K562 (cell line): ENCODE measurements at regions not wholly inside any gene's neighbourhood (a gene's known extent, or its start where the extent isn't known, plus 50 kb on each side); places are given as distances from the start of the nearest gene placed in this dataset.

Experiments used
- ATAC-seq: fragments of 200-7000 bp; cut with Tn5 transposase; 3 replicates; pipeline ENCODE4 v1.9.1; 2020; ENCODE audit warnings: moderate library complexity
- BruUV-seq: library from RNA; stranded (reverse); fragments of 400-500 nt; replicated peaks from 2 replicates; lab custom pipeline; 2021; lab: Mats Ljungman, UMichigan
- CTCF ChIA-PET: fragments of 300-600 bp; formaldehyde crosslinking; extraction: SDS; loops from one replicate; lab custom pipeline; 2021; ENCODE audit warnings: low intra/inter-chr PET ratio; lab: Yijun Ruan, JAX
- POLR2A ChIA-PET: fragments of 300-600, 350-650 bp; sonication (Branson Sonifier 250); formaldehyde crosslinking; extraction: SDS; loops from one replicate; lab custom pipeline; 2021; ENCODE audit warnings: antibody characterized with exemption, inconsistent platforms; lab: Yijun Ruan, JAX
- DNase-seq, 4 experiments: peaks; one replicate each; pipeline versions ENCODE4 v3.0.0 to v3.0.0-alpha.2; 2011 to 2018; ENCODE audit warnings: low spot score in 3 of 4, mixed read lengths in 3 of 4; ENCODE audit errors: extremely low read depth in 1 of 4
- FAIRE-seq: peaks from 2 replicates; lab custom pipeline; 2011; peaks lifted over from hg19 to GRCh38; lab: Jason Lieb, UNC
- H2AFZ ChIP-seq: 2 replicates; pipeline ENCODE4 v1.6.0; 2011; ENCODE audit warnings: low read depth, low read length, control low read depth, inconsistent platforms
- H3K27ac ChIP-seq: fragments of 200-600 bp; 3 replicates; pipeline ENCODE4 v1.8.0; 2011; ENCODE audit warnings: low read depth, mild to moderate bottlenecking, control low read depth, inconsistent platforms, low read length, moderate library complexity, mixed read lengths; ENCODE audit errors: extremely low read depth
- H3K27me3 ChIP-seq, 2 experiments: fragments of 300-600 bp in 1 of 2; 2 replicates in 1 of 2; 3 replicates in 1 of 2; pipeline versions ENCODE4 v1.6.0 to v1.8.0; 2011; ENCODE audit warnings: inconsistent platforms in 2 of 2, low read length in 2 of 2, mild to moderate bottlenecking in 1 of 2, mixed read lengths in 1 of 2, moderate library complexity in 1 of 2; ENCODE audit not compliant: control insufficient read depth in 2 of 2, insufficient read depth in 2 of 2
- H3K36me3 ChIP-seq: fragments of 300-600 bp; 3 replicates; pipeline ENCODE4 v1.8.0; 2011; ENCODE audit warnings: mild to moderate bottlenecking, low read length, inconsistent platforms; ENCODE audit not compliant: control insufficient read depth, insufficient read depth
- H3K4me1 ChIP-seq, 2 experiments: fragments of 200-600 bp in 1 of 2; replicated peaks in 1 of 2; 2 replicates in 1 of 2; 3 replicates in 1 of 2; pipeline versions ENCODE4 v1.5.1 to v1.8.0; 2011; ENCODE audit warnings: inconsistent platforms in 2 of 2, low read length in 2 of 2, mild to moderate bottlenecking in 1 of 2, mixed read lengths in 1 of 2, moderate library complexity in 1 of 2; ENCODE audit not compliant: control insufficient read depth in 2 of 2, insufficient read depth in 2 of 2
- H3K4me2 ChIP-seq: 2 replicates; pipeline ENCODE4 v1.6.1; 2011; ENCODE audit warnings: low read length, control low read depth, inconsistent platforms, mixed read lengths; ENCODE audit not compliant: insufficient read depth
- H3K4me3 ChIP-seq: fragments of 200-600 bp; sonication (generic), shearing (Covaris generic); 2 replicates; pipeline ENCODE4 v1.5.1; 2016; ENCODE audit warnings: control low read depth, inconsistent platforms
- H3K79me2 ChIP-seq: fragments of 200-600 bp; 3 replicates; pipeline ENCODE4 v1.8.0; 2011; ENCODE audit warnings: low read length, inconsistent platforms; ENCODE audit not compliant: control insufficient read depth, insufficient read depth
- H3K9ac ChIP-seq, 2 experiments: 2 replicates each; pipeline versions ENCODE4 v1.6.0 to v1.6.1; 2011; ENCODE audit warnings: low read depth in 2 of 2, low read length in 2 of 2, control low read depth in 1 of 2, inconsistent platforms in 1 of 2, mild to moderate bottlenecking in 1 of 2, mixed read lengths in 1 of 2; ENCODE audit not compliant: insufficient read depth in 1 of 2
- H3K9me1 ChIP-seq: one replicate; pipeline ENCODE4 v1.6.0; 2011; ENCODE audit warnings: inconsistent platforms, mild to moderate bottlenecking, low read length, moderate library complexity; ENCODE audit not compliant: control insufficient read depth, insufficient read depth
- H3K9me3 ChIP-seq: replicated peaks from 2 replicates; pipeline ENCODE4 v1.5.1; 2011; ENCODE audit warnings: low read depth, low read length, inconsistent platforms; ENCODE audit not compliant: control insufficient read depth, insufficient read depth
- H4K20me1 ChIP-seq: replicated peaks from 2 replicates; pipeline ENCODE4 v1.6.1; 2011; ENCODE audit warnings: low read length, inconsistent platforms, mixed read lengths; ENCODE audit not compliant: control insufficient read depth, insufficient read depth
- CC2D1A ChIP-seq: fragments of 450-650 bp; IDR thresholded peaks from 2 replicates; pipeline ENCODE4 v1.6.1; 2017; ENCODE audit warnings: mild to moderate bottlenecking
- DMBX1 ChIP-seq: fragments of 250-450 bp; sonication (Bioruptor Pico); IDR thresholded peaks from 2 replicates; pipeline ENCODE4 v1.8.0; 2022; ENCODE audit warnings: inconsistent platforms, mild to moderate bottlenecking, moderate library complexity, borderline replicate concordance
- EP300 ChIP-seq: IDR thresholded peaks from 2 replicates; pipeline ENCODE4 v1.6.1; 2012; ENCODE audit warnings: low read length, improper control_type of control experiment
- FIP1L1 ChIP-seq: fragments of 200-400 bp; formaldehyde crosslinking; IDR thresholded peaks from 2 replicates; pipeline ENCODE4 v1.6.1; 2018; ENCODE audit warnings: mild to moderate bottlenecking, low read depth, low read length; ENCODE audit not compliant: poor library complexity, severe bottlenecking
- HDAC1 ChIP-seq, 2 experiments: fragments of 450-650 bp; IDR thresholded peaks; 2 replicates each; pipeline ENCODE4 v1.6.1; 2016 to 2017; ENCODE audit warnings: inconsistent platforms in 1 of 2, mild to moderate bottlenecking in 1 of 2, moderate library complexity in 1 of 2
- HSF4 ChIP-seq: fragments of 250-450 bp; sonication (Bioruptor Pico); IDR thresholded peaks from 2 replicates; pipeline ENCODE4 v2.1.2; 2022; ENCODE audit warnings: mild to moderate bottlenecking, moderate library complexity, borderline replicate concordance
- NEUROD1 ChIP-seq: fragments of 150-350 bp; IDR thresholded peaks from 2 replicates; pipeline ENCODE4 v1.6.1; 2014; ENCODE audit warnings: borderline replicate concordance, low read length, low read depth; ENCODE audit not compliant: partially characterized antibody
- RFX5 ChIP-seq: IDR thresholded peaks from 2 replicates; pipeline ENCODE4 v1.6.1; 2011; ENCODE audit warnings: low read depth, mild to moderate bottlenecking, improper control_type of control experiment, low read length
- TARDBP ChIP-seq: fragments of 450-650 bp; IDR thresholded peaks from 2 replicates; pipeline ENCODE4 v1.6.1; 2016
- TEAD1 ChIP-seq, 2 experiments: fragments of 450-650 bp in 1 of 2; sonication (generic) in 1 of 2; formaldehyde crosslinking; IDR thresholded peaks; 2 replicates each; pipeline versions ENCODE4 v1.4.0 to v1.8.0; 2020 to 2022; ENCODE audit warnings: mild to moderate bottlenecking in 2 of 2, missing genetic modification reagents in 1 of 2
- TGIF2 ChIP-seq: sonication (generic); formaldehyde crosslinking; IDR thresholded peaks from 2 replicates; pipeline ENCODE4 v1.8.1; 2022; ENCODE audit warnings: mild to moderate bottlenecking, missing genetic modification reagents, moderate library complexity
- WGBS: fragments of 100-300 bp; shearing (Covaris generic); methylation state at CpG from one replicate; pipeline ENCODE4 v1.1.6; 2016; ENCODE audit warnings: low coverage, mixed read lengths; ENCODE audit not compliant: insufficient coverage; ENCODE audit errors: missing lambda C conversion rate; 5-methylcytosine and 5-hydroxymethylcytosine counted together
- in situ Hi-C: fragments of 300-500 bp; cut with MboI; formaldehyde crosslinking; loops from 4 replicates; pipeline ENCODE4 v1.15.0; 2018; ENCODE audit warnings: inconsistent platforms, mixed read lengths
- intact Hi-C: fragments of 100-400 bp; cut with micrococcal nuclease; formaldehyde crosslinking; loops from 2 replicates; pipeline ENCODE4 v1.14.2; 2022
- TF ChIP-seq, protein P1 (sequence below): fragments of 450-650 bp; IDR thresholded peaks from 2 replicates; pipeline ENCODE4 v1.7.1; 2018; ENCODE audit warnings: mild to moderate bottlenecking, low read depth; ENCODE audit not compliant: partially characterized antibody
- TF ChIP-seq, protein P2 (sequence below): fragments of 250-450 bp; sonication (Bioruptor Pico); IDR thresholded peaks from 2 replicates; pipeline ENCODE4 v1.4.0; 2020
- TF ChIP-seq, protein P3 (sequence below): fragments of 250-450 bp; sonication (Bioruptor Pico); IDR thresholded peaks from 2 replicates; pipeline ENCODE4 v1.5.0; 2021

DNA sequence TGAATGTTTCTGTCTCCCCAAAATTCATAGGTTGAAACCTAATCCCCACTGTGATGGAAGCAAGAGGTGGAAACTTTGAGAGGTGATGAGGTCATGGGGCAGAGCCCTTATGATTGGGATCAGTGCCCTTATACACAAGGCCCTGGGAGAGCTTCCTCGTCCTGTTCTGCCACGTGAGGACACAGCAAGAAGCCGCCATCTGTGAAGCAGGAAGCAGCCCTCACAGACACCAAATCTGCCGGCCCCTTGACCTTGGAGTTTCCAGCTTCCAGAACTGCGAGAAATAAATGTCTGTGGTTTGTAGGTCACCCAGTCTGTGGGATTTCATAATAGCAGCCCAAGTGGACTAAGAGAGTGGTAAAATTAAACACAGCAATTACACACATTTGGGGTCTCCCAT lies 737.4 kb downstream of the UQCRFS1 start:
- H3K9me3 ChIP-seq, result no peaks in the 10 kb centered on the region
- no peaks in the 10 kb centered on the region for H3K9me1 ChIP-seq
- H3K27ac ChIP-seq, result peak overlapping the region; percentile 23; the same call in 1 of the 3 replicates
- peaks cover 3 to 21% of the 10 kb centered on the region in 2 experiments; a peak in 4 of 5 replicates for H3K4me1 ChIP-seq
- H3K4me2 ChIP-seq, result no peak overlapping the region
- H2AFZ ChIP-seq, result no peak overlapping the region
- ATAC-seq (peak; percentile 25; the same call in 2 of the 3 replicates), FAIRE-seq (peak; percentile 29), DNase-seq (no peak)
- WGBS, result 26% methylated on average over 5 of the region's 5 CpGs
- intact Hi-C loops, result no loop called here
- POLR2A ChIA-PET, result no interaction called here
- H3K79me2 ChIP-seq, result peaks cover 99% of the 10 kb centered on the region
- no TSS peak for BruUV-seq
- H3K9ac ChIP-seq, result peak overlapping the region in 1 of 2 experiments; percentile 33; a peak in 1 of 4 replicates
- CTCF ChIA-PET, result no interaction called here
- no peaks in the 10 kb centered on the region for H3K27me3 ChIP-seq
- in situ Hi-C loops, result no loop called here
- H4K20me1 ChIP-seq, result peaks cover 40% of the 10 kb centered on the region
- H3K4me3 ChIP-seq, result no peak overlapping the region
- H3K36me3 ChIP-seq, result peaks cover 75% of the 10 kb centered on the region
- TF ChIP-seq, protein P1, sequence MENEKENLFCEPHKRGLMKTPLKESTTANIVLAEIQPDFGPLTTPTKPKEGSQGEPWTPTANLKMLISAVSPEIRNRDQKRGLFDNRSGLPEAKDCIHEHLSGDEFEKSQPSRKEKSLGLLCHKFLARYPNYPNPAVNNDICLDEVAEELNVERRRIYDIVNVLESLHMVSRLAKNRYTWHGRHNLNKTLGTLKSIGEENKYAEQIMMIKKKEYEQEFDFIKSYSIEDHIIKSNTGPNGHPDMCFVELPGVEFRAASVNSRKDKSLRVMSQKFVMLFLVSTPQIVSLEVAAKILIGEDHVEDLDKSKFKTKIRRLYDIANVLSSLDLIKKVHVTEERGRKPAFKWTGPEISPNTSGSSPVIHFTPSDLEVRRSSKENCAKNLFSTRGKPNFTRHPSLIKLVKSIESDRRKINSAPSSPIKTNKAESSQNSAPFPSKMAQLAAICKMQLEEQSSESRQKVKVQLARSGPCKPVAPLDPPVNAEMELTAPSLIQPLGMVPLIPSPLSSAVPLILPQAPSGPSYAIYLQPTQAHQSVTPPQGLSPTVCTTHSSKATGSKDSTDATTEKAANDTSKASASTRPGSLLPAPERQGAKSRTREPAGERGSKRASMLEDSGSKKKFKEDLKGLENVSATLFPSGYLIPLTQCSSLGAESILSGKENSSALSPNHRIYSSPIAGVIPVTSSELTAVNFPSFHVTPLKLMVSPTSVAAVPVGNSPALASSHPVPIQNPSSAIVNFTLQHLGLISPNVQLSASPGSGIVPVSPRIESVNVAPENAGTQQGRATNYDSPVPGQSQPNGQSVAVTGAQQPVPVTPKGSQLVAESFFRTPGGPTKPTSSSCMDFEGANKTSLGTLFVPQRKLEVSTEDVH, result no peak
- TF ChIP-seq HDAC1 (IDR thresholded peaks at IDR 0.05), result no peak
- TF ChIP-seq, protein P2, sequence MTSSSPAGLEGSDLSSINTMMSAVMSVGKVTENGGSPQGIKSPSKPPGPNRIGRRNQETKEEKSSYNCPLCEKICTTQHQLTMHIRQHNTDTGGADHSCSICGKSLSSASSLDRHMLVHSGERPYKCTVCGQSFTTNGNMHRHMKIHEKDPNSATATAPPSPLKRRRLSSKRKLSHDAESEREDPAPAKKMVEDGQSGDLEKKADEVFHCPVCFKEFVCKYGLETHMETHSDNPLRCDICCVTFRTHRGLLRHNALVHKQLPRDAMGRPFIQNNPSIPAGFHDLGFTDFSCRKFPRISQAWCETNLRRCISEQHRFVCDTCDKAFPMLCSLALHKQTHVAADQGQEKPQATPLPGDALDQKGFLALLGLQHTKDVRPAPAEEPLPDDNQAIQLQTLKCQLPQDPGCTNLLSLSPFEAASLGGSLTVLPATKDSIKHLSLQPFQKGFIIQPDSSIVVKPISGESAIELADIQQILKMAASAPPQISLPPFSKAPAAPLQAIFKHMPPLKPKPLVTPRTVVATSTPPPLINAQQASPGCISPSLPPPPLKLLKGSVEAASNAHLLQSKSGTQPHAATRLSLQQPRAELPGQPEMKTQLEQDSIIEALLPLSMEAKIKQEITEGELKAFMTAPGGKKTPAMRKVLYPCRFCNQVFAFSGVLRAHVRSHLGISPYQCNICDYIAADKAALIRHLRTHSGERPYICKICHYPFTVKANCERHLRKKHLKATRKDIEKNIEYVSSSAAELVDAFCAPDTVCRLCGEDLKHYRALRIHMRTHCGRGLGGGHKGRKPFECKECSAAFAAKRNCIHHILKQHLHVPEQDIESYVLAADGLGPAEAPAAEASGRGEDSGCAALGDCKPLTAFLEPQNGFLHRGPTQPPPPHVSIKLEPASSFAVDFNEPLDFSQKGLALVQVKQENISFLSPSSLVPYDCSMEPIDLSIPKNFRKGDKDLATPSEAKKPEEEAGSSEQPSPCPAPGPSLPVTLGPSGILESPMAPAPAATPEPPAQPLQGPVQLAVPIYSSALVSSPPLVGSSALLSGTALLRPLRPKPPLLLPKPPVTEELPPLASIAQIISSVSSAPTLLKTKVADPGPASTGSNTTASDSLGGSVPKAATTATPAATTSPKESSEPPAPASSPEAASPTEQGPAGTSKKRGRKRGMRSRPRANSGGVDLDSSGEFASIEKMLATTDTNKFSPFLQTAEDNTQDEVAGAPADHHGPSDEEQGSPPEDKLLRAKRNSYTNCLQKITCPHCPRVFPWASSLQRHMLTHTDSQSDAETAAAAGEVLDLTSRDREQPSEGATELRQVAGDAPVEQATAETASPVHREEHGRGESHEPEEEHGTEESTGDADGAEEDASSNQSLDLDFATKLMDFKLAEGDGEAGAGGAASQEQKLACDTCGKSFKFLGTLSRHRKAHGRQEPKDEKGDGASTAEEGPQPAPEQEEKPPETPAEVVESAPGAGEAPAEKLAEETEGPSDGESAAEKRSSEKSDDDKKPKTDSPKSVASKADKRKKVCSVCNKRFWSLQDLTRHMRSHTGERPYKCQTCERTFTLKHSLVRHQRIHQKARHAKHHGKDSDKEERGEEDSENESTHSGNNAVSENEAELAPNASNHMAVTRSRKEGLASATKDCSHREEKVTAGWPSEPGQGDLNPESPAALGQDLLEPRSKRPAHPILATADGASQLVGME (CRISPR knock-in tag), result no peak
- TF ChIP-seq EP300, result no peak
- no peak for TF ChIP-seq HSF4
- 0 out of 2 replicates have a peak, but pooled peaks have one; percentile 25 for TF ChIP-seq DMBX1 (CRISPR knock-in tag)
- TF ChIP-seq TEAD1 (CRISPR knock-in tag; IDR thresholded peaks at IDR 0.05), result 0 out of 4 replicates have a peak, but pooled peaks of 1 of the 2 experiments have one; percentile 25
- no peak for TF ChIP-seq NEUROD1
- TF ChIP-seq FIP1L1, result no peak
- TF ChIP-seq TGIF2 (CRISPR knock-in tag), result no peak
- TF ChIP-seq CC2D1A, result no peak
- no peak for TF ChIP-seq TARDBP
- TF ChIP-seq RFX5, result no peak
- TF ChIP-seq, protein P3, sequence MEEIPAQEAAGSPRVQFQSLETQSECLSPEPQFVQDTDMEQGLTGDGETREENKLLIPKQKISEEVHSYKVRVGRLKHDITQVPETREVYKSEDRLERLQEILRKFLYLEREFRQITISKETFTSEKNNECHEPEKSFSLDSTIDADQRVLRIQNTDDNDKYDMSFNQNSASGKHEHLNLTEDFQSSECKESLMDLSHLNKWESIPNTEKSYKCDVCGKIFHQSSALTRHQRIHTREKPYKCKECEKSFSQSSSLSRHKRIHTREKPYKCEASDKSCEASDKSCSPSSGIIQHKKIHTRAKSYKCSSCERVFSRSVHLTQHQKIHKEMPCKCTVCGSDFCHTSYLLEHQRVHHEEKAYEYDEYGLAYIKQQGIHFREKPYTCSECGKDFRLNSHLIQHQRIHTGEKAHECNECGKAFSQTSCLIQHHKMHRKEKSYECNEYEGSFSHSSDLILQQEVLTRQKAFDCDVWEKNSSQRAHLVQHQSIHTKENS (CRISPR knock-in tag), result no peak
